ENCODE measurements at regions not wholly inside any gene's neighbourhood (a gene's known extent, or its start where the extent isn't known, plus 50 kb on each side); places are given as distances from the start of the nearest gene placed in this dataset.

DNA sequence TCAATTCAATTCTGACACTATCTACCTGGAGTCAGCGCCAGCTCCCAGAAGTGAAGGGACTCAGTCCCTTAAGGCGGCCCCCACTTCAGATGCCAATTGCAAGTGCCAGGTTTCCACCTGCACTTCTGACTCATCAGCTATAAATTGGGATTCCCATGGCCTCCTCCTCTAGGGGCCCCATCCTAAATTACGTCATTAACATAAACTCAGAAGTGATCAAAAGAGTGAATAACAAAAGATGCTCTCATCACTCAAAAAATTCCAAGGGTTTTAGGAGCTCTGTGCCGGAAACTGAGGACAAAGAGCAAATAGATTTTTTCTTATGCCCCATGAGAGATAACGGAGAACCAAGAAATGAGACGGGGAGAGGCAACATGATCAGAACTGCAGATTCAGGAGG, 148.6 kb upstream of the IRX6 start:
- ATAC-seq = no peak

GRCh38 chr16:55176901-55177300, 147.1 kb upstream of the IRX6 start:
- no peak for ATAC-seq

- no peak for ATAC-seq
Measured at GRCh38 chr16:55179411-55179810, 144.6 kb upstream of the IRX6 start.

GRCh38 chr16:55179852-55180585, 144.0 kb upstream of the IRX6 start:
- no peak for ATAC-seq

- no peak for ATAC-seq
Measured at GRCh38 chr16:55184052-55184451, 140.0 kb upstream of the IRX6 start.

GRCh38 chr16:55184619-55185018, 139.4 kb upstream of the IRX6 start:
- ATAC-seq = no peak

DNA sequence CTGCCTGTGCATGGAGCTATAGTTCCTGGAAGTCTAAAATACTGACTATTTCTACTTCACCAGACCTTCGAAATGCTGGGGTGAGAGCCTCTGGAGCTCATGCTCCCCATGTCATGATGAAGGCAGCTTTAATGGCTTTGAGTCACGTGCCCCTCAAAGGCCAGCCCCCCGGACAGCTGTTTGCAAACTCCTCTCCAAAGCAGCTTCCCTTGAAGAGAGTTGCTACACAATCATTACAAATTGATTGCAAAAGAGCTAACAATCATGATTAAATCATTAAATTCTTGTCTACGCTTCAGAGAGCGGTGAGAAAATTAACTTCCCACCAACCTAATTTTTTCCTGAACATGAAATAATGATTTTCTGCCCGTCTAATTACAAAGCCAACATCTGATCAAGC, 134.8 kb upstream of the IRX6 start:
- no peak for ATAC-seq

GRCh38 chr16:55189682-55190636, 134.0 kb upstream of the IRX6 start:
- ATAC-seq = no peak

- ATAC-seq = no peak
Measured at GRCh38 chr16:55192734-55193133, 131.3 kb upstream of the IRX6 start.

- ATAC-seq = no peak
Measured at GRCh38 chr16:55203570-55203969, 120.4 kb upstream of the IRX6 start.

- no peak for ATAC-seq
Measured at GRCh38 chr16:55204069-55204468, 119.9 kb upstream of the IRX6 start.

DNA sequence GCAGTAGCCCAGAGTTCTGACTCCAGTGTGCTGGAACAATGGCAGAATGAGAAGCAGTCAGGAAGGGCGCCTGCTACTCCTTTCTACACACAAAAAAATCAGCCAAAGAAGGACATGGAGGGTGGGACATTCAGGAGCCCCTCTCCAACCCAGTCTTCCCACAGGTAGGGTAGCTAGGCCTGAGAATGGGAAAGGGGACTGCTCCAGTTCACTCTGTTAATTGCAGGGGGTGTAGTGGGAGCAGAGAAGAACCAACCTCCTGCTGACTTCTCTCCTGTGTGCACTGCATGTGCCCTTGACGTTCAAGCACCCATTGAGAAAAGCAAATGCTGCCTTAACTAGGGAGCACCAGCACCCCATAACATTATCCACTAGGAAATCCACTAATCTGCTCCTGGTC, 119.1 kb upstream of the IRX6 start:
- ATAC-seq = no peak

DNA sequence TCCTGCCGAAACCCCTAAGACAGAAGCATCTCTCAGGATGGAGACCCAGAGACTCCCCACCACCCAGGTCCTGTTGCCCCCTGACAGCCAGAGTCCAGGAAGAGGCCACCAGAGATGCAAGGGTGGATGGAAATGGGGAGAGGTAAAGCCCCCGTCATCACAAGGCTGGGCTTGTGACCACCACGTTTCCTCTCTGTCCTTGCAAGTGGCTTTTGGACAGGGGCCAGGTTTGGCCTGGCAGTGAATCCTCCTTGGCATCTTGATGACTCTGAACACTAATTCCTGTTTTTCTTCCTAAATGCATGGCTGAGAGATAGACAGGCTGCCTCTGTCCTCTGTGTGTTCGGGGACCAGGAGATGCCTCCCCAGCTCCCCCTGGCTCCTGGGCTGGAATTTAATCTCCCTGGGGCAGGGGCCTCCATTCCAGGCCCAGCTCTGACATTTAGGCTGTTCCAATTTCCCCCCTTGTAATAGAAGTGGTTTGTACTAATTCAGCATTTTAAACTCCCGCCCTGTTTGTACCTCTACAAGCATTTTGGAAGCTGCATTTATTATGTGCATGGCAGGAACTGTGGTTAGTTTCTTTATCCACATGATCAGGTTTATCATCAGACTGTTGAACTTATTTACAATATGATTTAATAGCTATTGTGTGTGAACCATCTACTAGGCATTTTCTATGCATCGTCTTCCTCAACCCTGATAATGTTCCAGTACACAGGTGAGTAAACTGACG, 116.1 kb upstream of the IRX6 start:
- no peak for ATAC-seq

- ATAC-seq = no peak
Measured at GRCh38 chr16:55209626-55210025, 114.4 kb upstream of the IRX6 start.

DNA sequence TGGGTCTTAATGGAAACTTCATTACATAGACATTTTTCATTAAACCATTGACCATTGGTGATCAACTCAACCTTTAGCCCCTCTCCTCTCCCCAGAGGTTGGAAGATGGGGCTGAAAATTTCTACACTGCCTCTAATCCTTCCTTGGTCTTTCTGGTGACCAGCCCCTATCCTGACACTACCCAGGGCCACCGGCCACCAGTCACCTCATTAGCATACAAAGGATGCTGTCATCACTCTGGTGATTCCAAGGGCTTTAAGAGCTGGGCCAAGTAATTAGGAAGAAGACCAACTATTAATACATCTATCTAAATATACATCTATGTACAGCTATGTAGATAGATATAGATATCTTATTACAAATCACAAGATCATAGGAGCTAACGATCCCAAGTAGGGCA, 111.2 kb upstream of the IRX6 start:
- ATAC-seq = no peak

- no peak for ATAC-seq
Measured at GRCh38 chr16:55214412-55214811, 109.6 kb upstream of the IRX6 start.

GRCh38 chr16:55214974-55215494, 109.0 kb upstream of the IRX6 start:
- no peak for ATAC-seq

- ATAC-seq = no peak
Measured at GRCh38 chr16:55217392-55217791, 106.6 kb upstream of the IRX6 start.

DNA sequence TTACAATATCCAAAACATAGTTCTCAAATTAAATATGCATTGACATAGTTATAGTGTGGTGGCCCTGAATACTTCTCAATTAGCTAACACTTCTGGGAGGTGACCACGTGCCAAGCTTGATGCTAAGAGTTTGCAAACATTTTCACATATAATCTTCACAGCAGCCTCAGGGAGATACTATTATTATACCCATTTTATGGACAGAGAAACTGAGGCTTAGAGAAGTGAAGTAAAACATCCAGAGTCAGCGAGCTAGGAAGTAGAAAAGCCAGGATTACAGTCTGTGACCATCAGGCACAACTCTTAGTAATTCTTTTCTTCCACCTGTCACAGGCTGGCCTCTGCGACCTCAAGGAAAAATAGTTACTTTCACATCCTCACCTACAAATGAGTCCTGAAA, 102.2 kb upstream of the IRX6 start:
- no peak for ATAC-seq

GRCh38 chr16:55222486-55222885, 101.5 kb upstream of the IRX6 start:
- no peak for ATAC-seq

DNA sequence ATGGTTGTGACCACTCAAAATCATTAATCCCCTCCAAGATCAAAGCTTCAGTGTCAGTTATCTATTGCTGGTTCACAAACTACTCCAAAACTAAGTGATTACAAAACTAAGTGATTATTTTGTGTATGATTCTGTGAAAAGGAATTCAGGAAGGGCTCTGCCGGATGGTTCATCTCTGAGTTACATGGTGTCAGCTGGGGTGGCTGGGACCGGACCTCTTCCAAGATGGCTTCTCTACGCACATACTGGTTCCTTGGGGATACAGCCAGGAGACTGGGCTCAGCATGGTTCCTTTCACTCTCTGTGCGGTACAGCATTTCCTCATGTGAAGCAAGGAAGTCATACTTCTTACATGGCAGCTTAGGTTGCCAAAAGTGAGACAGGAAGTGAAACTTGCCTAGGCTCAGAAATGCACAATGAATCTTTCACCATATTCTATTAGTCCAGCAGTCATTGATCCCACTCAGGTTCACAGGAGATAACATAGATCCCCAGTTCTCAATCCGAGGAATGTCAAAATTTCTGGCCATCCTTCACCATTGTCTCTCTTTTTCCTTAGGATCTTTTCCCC, 97.9 kb upstream of the IRX6 start:
- ATAC-seq = no peak

DNA sequence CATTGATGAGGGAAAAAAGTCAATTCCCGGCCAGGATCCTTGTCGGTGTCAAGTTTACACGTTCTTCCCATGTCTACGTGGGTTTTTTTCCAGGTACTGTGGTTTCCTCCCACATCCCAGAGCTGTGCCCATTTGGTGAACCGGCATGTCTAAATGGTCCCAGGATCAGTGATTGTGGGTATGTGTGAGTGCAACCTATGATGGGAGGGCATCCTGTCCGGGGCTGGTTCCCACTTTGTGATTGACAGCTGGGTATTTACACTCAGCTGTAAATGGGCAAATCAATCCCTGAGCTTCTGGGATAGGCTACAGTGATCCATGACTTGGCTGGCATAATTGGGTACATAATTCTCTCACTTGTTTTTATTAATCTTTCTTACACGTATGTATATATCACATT, 91.2 kb upstream of the IRX6 start:
- ATAC-seq = no peak

- no peak for ATAC-seq
Measured at GRCh38 chr16:55233464-55233863, 90.5 kb upstream of the IRX6 start.

All from esophagus mucosa (tissue), 1 donor.